ENCODE measurements at regions not wholly inside any gene's neighbourhood (a gene's known extent, or its start where the extent isn't known, plus 50 kb on each side); places are given as distances from the start of the nearest gene placed in this dataset.

- TF ChIP-seq BHLHE40 (IDR thresholded peaks at IDR 0.05; ENCODE audit: borderline replicate concordance) (no peak), FOXM1 (IDR thresholded peaks at IDR 0.05; ENCODE audit: borderline replicate concordance) (no peak), ARNT (IDR thresholded peaks at IDR 0.05) (no peak), CTBP1 (IDR thresholded peaks at IDR 0.05; ENCODE audit: borderline replicate concordance) (no peak), LEF1 (IDR thresholded peaks at IDR 0.05; ENCODE audit: borderline replicate concordance) (no peak)
Measured at GRCh38 chr19:29122185-29122584, 90.8 kb downstream of the UQCRFS1 start.
